ENCODE measurements at regions not wholly inside any gene's neighbourhood (a gene's known extent, or its start where the extent isn't known, plus 50 kb on each side); places are given as distances from the start of the nearest gene placed in this dataset.

DNA sequence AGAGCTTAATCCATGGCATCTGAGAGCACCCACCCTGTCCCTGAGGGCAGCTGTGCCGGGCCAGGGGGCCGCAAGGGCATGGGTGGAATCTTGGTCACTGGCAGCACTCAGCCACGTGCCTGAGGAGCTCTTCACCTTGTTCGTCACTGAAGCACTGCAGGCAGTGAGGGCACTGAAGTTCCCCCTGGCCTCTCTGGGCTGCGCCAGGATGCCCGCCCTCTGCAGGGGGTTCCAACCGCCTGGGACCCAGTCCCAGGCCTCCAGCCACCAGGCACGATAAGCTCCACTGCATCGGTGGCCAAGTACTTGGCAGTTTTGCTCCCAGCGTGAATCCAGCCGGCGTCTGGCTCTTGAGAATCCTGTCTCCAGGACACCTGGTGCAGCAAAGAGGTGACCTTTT lies 96.4 kb upstream of the MED14 start:
- TF ChIP-seq, protein P1, sequence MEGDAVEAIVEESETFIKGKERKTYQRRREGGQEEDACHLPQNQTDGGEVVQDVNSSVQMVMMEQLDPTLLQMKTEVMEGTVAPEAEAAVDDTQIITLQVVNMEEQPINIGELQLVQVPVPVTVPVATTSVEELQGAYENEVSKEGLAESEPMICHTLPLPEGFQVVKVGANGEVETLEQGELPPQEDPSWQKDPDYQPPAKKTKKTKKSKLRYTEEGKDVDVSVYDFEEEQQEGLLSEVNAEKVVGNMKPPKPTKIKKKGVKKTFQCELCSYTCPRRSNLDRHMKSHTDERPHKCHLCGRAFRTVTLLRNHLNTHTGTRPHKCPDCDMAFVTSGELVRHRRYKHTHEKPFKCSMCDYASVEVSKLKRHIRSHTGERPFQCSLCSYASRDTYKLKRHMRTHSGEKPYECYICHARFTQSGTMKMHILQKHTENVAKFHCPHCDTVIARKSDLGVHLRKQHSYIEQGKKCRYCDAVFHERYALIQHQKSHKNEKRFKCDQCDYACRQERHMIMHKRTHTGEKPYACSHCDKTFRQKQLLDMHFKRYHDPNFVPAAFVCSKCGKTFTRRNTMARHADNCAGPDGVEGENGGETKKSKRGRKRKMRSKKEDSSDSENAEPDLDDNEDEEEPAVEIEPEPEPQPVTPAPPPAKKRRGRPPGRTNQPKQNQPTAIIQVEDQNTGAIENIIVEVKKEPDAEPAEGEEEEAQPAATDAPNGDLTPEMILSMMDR (IDR thresholded peaks at IDR 0.05; ENCODE audit: low read length): no peak
- TF ChIP-seq EZH2 (IDR thresholded peaks at IDR 0.05; ENCODE audit: borderline replicate concordance, low read length): no peak
